ENCODE measurements at regions not wholly inside any gene's neighbourhood (a gene's known extent, or its start where the extent isn't known, plus 50 kb on each side); places are given as distances from the start of the nearest gene placed in this dataset.
A peak's percentile ranks its signal among the peaks of the same experiment; 100 is the strongest.

- Histone ChIP-seq H2AFZ (ENCODE audit: low read length) (no peak overlapping the region), H3K9me3 (ENCODE audit: low read depth, low read length) (no peaks in the 10 kb centered on the region), H3K27ac (ENCODE audit: low read depth, low read length) (no peak overlapping the region), H3K4me3 (ENCODE audit: insufficient read depth, low read length) (no peak overlapping the region), H3K4me2 (ENCODE audit: insufficient read depth, low read length) (no peak overlapping the region), H3K79me2 (ENCODE audit: insufficient read depth, low read length) (no peaks in the 10 kb centered on the region), H3K36me3 (ENCODE audit: insufficient read depth, low read length) (no peaks in the 10 kb centered on the region), H3K27me3 (ENCODE audit: insufficient read depth, low read length) (no peaks in the 10 kb centered on the region), H4K20me1 (ENCODE audit: insufficient read depth, low read length) (no peaks in the 10 kb centered on the region), H3K4me1 (ENCODE audit: insufficient read depth, low read length) (no peaks in the 10 kb centered on the region)
- DNase-seq (ENCODE audit: insufficient read length, low spot score, missing footprints) = no peak
- TF ChIP-seq CTCF (IDR thresholded peaks at IDR 0.05; ENCODE audit: extremely low read depth, low read depth, low read length) = no peak
These were observed 80.9 kb upstream of the NEUROD1 start for GRCh38 chr2:181761175-181761574.

GRCh38 chr2:181762000-181762399, 81.7 kb upstream of the NEUROD1 start:
- no peak for DNase-seq (ENCODE audit: insufficient read length, low spot score, missing footprints)
- H3K4me2 ChIP-seq (ENCODE audit: insufficient read depth, low read length) = no peak overlapping the region
- no peaks in the 10 kb centered on the region for H4K20me1 ChIP-seq (ENCODE audit: insufficient read depth, low read length)
- no peaks in the 10 kb centered on the region for H3K36me3 ChIP-seq (ENCODE audit: insufficient read depth, low read length)
- no peak for TF ChIP-seq CTCF (IDR thresholded peaks at IDR 0.05; ENCODE audit: extremely low read depth, low read depth, low read length)
- no peak overlapping the region for H3K27ac ChIP-seq (ENCODE audit: low read depth, low read length)
- no peaks in the 10 kb centered on the region for H3K27me3 ChIP-seq (ENCODE audit: insufficient read depth, low read length)
- no peaks in the 10 kb centered on the region for H3K4me1 ChIP-seq (ENCODE audit: insufficient read depth, low read length)
- no peak overlapping the region for H3K4me3 ChIP-seq (ENCODE audit: insufficient read depth, low read length)
- no peak overlapping the region for H2AFZ ChIP-seq (ENCODE audit: low read length)
- no peaks in the 10 kb centered on the region for H3K9me3 ChIP-seq (ENCODE audit: low read depth, low read length)
- H3K79me2 ChIP-seq (ENCODE audit: insufficient read depth, low read length) = no peaks in the 10 kb centered on the region

- Histone ChIP-seq H3K27me3 (ENCODE audit: insufficient read depth, low read length) (no peaks in the 10 kb centered on the region), H3K4me2 (ENCODE audit: insufficient read depth, low read length) (no peak overlapping the region), H4K20me1 (ENCODE audit: insufficient read depth, low read length) (no peaks in the 10 kb centered on the region), H3K4me1 (ENCODE audit: insufficient read depth, low read length) (no peaks in the 10 kb centered on the region), H3K9me3 (ENCODE audit: low read depth, low read length) (no peaks in the 10 kb centered on the region), H3K27ac (ENCODE audit: low read depth, low read length) (no peak overlapping the region), H3K4me3 (ENCODE audit: insufficient read depth, low read length) (no peak overlapping the region), H3K79me2 (ENCODE audit: insufficient read depth, low read length) (no peaks in the 10 kb centered on the region), H2AFZ (ENCODE audit: low read length) (no peak overlapping the region), H3K36me3 (ENCODE audit: insufficient read depth, low read length) (no peaks in the 10 kb centered on the region)
- TF ChIP-seq CTCF (IDR thresholded peaks at IDR 0.05; ENCODE audit: extremely low read depth, low read depth, low read length) = no peak
- peak; percentile 76 for DNase-seq (ENCODE audit: insufficient read length, low spot score, missing footprints)
These were observed 82.5 kb upstream of the NEUROD1 start for GRCh38 chr2:181762848-181763247.

- H3K4me1 ChIP-seq (ENCODE audit: insufficient read depth, low read length) = no peaks in the 10 kb centered on the region
- DNase-seq (ENCODE audit: insufficient read length, low spot score, missing footprints) = no peak
- H3K4me3 ChIP-seq (ENCODE audit: insufficient read depth, low read length) = no peak overlapping the region
- H3K79me2 ChIP-seq (ENCODE audit: insufficient read depth, low read length) = no peaks in the 10 kb centered on the region
- H3K36me3 ChIP-seq (ENCODE audit: insufficient read depth, low read length) = no peaks in the 10 kb centered on the region
- no peak overlapping the region for H3K27ac ChIP-seq (ENCODE audit: low read depth, low read length)
- no peak for TF ChIP-seq CTCF (IDR thresholded peaks at IDR 0.05; ENCODE audit: extremely low read depth, low read depth, low read length)
- no peaks in the 10 kb centered on the region for H3K9me3 ChIP-seq (ENCODE audit: low read depth, low read length)
- H4K20me1 ChIP-seq (ENCODE audit: insufficient read depth, low read length) = no peaks in the 10 kb centered on the region
- H3K27me3 ChIP-seq (ENCODE audit: insufficient read depth, low read length) = no peaks in the 10 kb centered on the region
- no peak overlapping the region for H2AFZ ChIP-seq (ENCODE audit: low read length)
- H3K4me2 ChIP-seq (ENCODE audit: insufficient read depth, low read length) = no peak overlapping the region
These were observed 83.1 kb upstream of the NEUROD1 start for GRCh38 chr2:181763423-181763822.
